ENCODE measurements at regions not wholly inside any gene's neighbourhood (a gene's known extent, or its start where the extent isn't known, plus 50 kb on each side); places are given as distances from the start of the nearest gene placed in this dataset.

- TF ChIP-seq CTCF (IDR thresholded peaks at IDR 0.05), result no peak
- TF ChIP-seq POLR2A (IDR thresholded peaks at IDR 0.05), result no peak
Observed at GRCh38 chr6:139779988-139780774, 405.7 kb upstream of the CITED2 start.
